Fibroblast of the aortic adventitia (primary cell): ENCODE measurements at regions not wholly inside any gene's neighbourhood (a gene's known extent, or its start where the extent isn't known, plus 50 kb on each side); places are given as distances from the start of the nearest gene placed in this dataset.
A peak's percentile ranks its signal among the peaks of the same experiment; 100 is the strongest.

Experiments used
- DNase-seq: peaks from one replicate; pipeline ENCODE4 v3.0.0-alpha.2; 2010; ENCODE audit warnings: low read depth
- H3K4me3 ChIP-seq: 2 replicates; pipeline ENCODE4 v1.5.1; 2011; ENCODE audit warnings: low read depth, mild to moderate bottlenecking, control low read depth, low read length, moderate library complexity
- TF ChIP-seq, protein P1 (sequence below): IDR thresholded peaks from 2 replicates; pipeline ENCODE4 v1.5.1; 2011; ENCODE audit warnings: mild to moderate bottlenecking, low read length, control low read depth, inconsistent platforms; ENCODE audit not compliant: insufficient read depth

DNA sequence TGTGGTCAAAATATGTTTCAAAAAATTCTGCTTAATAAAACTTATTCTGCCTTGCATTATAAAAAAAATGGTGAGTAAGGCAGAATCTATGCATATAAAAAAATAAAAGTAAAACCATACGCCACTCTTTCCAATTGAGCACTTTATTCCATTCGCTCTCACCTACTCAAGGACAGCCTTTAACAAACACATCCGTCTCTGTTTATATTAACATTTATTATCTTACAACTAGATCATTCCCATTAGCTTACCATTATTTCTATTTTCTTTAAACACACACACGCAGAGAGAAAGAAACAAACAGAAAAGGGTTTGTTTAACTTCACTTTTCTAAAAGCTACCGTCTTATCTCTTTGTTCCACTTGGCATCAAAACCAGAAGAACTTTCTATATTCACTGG lies 598.9 kb upstream of the CHRM3 start:
- DNase-seq, result no peak
- no peak overlapping the region for H3K4me3 ChIP-seq
- TF ChIP-seq, protein P1, sequence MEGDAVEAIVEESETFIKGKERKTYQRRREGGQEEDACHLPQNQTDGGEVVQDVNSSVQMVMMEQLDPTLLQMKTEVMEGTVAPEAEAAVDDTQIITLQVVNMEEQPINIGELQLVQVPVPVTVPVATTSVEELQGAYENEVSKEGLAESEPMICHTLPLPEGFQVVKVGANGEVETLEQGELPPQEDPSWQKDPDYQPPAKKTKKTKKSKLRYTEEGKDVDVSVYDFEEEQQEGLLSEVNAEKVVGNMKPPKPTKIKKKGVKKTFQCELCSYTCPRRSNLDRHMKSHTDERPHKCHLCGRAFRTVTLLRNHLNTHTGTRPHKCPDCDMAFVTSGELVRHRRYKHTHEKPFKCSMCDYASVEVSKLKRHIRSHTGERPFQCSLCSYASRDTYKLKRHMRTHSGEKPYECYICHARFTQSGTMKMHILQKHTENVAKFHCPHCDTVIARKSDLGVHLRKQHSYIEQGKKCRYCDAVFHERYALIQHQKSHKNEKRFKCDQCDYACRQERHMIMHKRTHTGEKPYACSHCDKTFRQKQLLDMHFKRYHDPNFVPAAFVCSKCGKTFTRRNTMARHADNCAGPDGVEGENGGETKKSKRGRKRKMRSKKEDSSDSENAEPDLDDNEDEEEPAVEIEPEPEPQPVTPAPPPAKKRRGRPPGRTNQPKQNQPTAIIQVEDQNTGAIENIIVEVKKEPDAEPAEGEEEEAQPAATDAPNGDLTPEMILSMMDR, result no peak

DNA sequence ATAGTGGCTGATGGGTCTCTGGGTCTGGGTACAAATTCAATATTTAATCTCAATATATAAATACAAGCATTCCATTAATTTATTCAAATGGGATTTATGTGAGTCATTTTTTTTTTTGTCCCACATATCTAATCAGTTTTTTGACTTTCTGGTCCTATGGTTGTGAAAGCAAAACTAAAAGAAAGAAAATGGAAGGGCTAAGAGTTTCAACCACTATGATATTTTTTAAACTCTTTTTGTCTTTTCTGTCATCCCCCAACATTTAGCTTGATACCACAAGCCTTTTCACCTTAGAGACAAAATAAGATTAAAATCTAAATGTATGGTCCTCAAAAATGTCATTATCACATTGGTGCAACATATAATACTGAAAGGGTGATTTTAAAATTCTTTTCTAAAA lies 602.7 kb upstream of the CHRM3 start:
- H3K4me3 ChIP-seq, result no peak overlapping the region
- TF ChIP-seq, protein P1, result no peak
- no peak for DNase-seq

DNA sequence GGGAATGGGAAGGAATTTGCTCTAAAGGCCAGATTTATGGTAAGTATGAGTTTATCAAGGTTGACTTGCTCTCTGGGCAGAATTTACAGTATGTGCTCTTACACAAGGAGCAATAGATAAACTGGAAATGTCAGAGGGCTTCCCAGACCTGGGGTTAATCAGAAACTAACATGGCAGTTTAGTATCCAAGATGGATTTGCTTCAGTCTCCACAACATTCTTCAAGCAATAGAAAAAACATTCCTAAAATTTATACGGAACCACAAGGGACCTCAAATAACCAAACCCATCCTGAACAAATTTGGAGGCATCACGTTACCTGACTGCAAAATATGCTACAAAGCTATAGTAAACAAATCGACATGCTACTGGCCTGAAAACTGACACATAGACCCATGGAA lies 606.7 kb upstream of the CHRM3 start:
- no peak overlapping the region for H3K4me3 ChIP-seq
- TF ChIP-seq, protein P1, result no peak
- no peak for DNase-seq

DNA sequence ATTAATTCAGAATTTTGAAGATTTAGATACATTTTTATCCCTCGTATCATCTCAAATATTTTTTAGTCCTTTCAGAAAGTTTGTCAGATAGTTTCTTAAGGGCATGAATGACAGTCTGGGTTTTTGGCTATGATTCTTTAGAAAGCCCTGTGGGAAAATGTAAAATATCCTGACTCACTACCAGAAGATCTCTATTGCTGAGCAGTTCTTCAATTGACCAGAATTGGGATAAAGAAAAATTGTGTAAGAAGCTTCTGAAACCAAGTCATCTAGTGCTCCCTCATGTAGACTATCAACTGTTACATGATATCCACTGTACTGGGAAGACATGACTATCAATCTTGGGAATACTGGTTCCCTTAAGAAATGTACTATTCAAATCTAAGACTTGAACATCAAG lies 608.3 kb upstream of the CHRM3 start:
- no peak overlapping the region for H3K4me3 ChIP-seq
- peak; percentile 2 for DNase-seq
- TF ChIP-seq, protein P1, result no peak

DNA sequence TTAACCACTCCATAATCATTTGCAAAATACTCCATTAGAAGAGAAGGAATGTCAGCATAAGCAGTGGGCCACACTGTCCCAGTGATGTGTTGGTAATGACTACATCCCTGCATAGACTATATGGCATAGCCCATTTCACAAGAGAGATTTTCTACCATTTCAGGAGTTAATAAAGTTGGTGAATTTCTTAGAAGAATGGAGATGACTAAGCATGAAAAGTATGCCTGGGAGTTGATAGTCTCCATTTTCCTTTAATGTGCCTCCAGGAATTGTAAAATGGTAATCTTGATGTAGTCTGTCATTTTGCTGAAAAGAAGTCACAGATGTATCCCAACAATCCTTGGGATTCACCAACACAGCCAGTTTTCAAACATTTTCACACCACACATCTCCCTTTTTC lies 608.8 kb upstream of the CHRM3 start:
- H3K4me3 ChIP-seq, result no peak overlapping the region
- DNase-seq, result peak; percentile 4
- TF ChIP-seq, protein P1, result no peak

DNA sequence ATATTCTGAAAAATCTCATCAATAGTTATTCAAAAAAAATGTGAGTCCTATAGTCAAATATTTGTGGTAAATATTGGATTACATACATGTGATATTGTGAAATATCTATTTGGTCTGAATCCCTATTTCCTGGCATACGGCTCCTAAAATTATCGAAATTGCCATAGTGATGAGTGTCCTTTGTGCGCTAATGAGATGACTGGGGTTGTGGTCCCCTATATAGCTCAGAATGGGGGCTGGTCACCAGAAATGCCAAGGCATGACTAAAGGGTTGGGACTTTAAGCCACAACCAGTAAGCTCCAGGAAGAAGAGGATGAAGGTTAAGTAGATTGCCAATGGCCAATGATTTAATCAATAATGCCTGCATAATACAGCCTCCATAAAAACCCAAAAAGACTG lies 610.2 kb upstream of the CHRM3 start:
- no peak overlapping the region for H3K4me3 ChIP-seq
- TF ChIP-seq, protein P1, result no peak
- no peak for DNase-seq

DNA sequence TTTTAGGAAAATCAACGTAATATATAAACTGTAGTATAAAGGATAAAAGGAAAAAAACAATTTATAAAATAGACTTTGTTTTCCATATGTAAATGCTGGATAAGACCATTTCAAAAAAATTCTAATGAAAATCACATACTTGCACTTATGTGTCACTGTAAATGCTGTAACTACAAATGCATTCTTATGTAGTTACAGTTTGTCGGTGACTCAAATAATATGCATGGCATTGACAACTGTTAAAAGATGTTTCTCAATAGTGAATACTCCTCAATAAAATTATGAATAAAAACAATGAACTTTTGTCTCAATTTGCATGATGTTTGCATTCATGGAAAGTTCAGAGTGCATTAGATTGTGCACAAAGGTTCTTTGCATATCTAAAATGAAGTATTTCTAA lies 614.0 kb upstream of the CHRM3 start:
- no peak for DNase-seq
- no peak overlapping the region for H3K4me3 ChIP-seq
- TF ChIP-seq, protein P1, result no peak
